Frontal cortex (tissue), 3 donors: ENCODE measurements at regions not wholly inside any gene's neighbourhood (a gene's known extent, or its start where the extent isn't known, plus 50 kb on each side); places are given as distances from the start of the nearest gene placed in this dataset.

ENCODE experiments used
- DNase-seq, 2 donors: peaks; one replicate each; pipeline ENCODE4 v3.0.0; 2012; ENCODE audit warnings: low spot score in 2 of 2
- FAIRE-seq: peaks from 2 replicates; lab custom pipeline; 2012; peaks lifted over from hg19 to GRCh38; lab: Jason Lieb, UNC
- donor health status: control.
- donor health status: control.
- donor health status: control.

DNA sequence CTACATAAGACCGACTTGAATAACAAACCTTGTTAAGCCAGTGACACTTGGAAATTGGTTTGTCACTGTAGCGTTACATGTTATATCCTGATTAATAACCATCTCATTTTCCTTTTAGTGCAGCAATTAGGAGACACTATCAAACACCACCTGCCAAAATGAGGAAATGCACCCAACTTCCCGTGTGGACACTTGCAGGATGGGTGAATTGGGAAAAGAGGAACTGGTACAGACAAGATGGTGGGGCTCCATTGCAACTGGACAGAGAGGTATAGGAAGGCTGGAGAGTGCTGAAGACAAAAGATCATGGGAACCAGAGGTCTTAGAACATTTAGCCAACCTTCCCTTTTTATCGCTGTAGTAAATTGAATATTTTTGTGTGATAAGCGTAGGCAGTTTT lies 816.3 kb upstream of the HS6ST1 start:
- FAIRE-seq (no peak), DNase-seq (no peak)

DNA sequence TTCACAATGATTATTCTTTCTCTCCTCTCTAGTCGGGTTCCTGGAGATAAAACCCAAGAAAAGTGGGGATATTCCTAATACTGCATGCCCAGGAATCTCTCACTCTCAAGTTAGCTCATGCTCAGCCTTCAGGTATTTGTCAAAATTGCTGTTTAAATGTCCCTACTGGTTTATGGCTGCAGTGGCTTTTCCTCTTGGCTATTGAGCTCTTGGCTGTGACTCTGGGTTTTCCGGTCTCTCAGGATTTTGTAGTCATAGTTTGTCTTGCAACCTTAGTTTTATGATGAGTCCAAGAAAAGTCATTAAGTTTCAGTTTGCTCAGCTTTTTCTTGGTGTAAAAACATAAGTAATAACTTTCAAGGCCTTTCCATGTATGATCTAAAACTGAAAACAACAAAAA lies 820.7 kb upstream of the HS6ST1 start:
- DNase-seq (no peak), FAIRE-seq (no peak)

DNA sequence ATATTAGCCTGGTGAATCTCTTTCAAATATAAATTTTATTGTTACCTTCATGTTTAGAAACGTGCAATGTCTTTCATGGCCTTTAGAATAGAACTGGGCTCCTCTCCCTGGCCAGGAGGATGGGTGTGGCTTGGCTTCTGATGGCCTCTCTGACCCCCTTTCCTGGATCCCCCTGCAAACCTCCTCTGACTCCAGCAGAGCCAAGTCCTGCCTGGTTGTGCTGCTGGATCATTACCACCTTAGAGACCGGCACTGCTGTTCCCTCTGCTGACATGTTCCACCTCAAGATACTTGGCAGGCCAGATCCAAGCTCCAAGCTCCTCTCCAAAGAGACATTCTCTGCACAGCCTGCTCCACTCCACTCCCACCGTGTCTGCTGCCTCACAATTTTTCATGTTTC lies 823.8 kb upstream of the HS6ST1 start:
- FAIRE-seq (no peak), DNase-seq (no peak)

DNA sequence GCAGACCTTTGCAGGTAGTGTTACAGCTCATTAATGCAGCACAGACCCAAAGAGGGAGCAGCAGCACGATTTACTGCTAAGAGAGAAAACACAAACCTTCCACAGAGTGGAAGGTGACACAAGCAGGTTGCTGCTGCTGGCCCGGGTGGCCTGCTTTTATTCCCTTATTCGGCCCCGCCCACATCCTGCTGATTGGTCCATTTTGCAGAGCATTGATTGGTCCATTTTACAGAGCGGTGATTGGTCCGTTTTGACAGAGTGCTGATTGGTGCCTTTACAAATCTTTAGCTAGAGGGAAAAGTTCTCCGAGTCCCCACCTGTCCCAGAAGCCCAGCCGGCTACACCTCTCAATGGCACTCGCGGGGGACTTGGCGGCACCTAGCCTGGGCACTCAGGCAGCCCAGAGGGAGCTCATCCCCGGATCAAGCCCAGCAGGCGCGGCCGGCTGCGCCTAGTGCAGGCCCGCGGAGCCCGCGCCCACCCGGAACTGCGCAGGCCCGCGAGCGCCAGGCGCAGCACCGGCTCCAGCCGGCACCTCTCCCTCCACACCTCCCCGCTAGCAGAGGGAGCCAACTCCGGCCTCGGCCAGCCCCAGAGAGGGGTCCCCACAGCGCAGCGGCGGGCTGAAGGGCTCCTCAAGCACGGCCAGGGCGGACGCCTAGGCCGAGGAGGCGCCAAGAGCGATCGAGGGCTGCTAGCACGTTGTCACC lies 825.6 kb upstream of the HS6ST1 start:
- FAIRE-seq, result no peak
- no peak for DNase-seq

DNA sequence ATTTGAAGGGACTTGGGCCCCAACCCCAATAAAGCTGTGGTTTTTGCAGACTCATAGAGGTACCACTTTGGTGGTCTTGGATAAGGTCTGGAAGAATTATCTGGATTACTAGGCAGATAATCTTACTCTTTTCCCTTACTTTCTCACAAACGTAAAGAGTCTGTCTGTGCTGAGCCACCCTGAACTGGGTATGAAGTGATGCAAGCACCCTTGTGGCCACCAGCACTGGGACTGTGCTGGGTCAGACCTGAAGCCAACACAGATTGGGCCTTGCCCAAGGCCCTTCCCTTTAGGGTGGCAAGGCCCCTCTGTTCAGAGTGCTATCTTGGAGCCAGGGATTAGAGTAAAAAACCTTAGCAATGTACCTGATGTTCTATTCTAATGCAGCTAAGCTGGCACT lies 827.0 kb upstream of the RAB6C start:
- DNase-seq (no peak), FAIRE-seq (no peak)

DNA sequence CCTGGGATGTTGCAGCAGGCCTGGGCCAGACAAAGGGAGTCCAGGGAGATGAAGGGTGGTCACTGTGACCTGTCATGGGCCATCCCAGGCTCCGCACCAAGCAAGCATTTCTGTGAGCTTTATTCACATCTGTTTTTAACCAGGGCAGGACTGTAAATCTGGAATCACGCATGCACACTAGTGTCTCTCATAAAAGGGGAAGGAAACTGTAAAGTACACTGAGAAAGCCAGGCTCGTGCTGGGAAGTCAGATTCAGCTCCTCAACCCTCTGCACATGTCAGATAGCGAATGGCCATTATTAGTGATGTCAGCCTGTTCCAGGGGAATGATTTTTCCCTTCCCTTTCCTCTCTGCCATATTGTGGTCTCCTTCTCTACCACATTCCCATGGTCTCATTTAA lies 818.6 kb upstream of the RAB6C start:
- no peak for DNase-seq
- FAIRE-seq, result no peak

DNA sequence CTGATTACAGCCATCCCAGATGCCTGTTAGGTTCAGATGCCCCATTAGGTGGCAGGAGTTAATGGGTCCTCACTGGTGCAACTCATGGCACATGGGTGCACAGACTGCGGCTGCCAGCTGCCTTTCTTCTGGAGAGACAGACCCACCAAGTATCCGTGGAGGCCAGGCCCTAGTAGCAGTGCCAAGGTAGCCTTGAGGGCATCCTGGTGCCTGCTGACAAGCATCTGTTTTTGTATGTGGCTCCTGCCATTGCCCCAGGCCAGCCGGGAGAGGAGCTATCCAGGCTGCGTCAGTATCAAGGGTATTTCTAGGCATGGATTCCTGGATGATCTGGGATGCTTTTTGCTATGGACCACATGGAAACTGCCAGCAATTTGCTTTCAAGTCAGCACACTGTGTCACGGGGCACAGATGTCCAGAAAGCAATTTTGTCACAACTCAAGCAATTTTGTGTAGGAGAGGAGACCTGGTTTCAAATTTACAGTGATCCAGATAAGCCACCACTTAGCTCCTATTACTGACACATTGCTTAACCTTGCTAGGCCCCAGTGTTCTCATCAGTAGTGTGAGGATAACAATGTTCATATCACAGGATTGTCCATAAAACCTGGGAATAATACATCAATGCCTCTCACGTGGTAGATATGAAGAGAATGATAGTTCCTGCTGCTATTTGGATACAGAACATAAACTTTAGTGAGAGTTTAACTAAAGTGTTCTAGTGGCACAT lies 815.1 kb upstream of the RAB6C start:
- no peak for FAIRE-seq
- no peak for DNase-seq

DNA sequence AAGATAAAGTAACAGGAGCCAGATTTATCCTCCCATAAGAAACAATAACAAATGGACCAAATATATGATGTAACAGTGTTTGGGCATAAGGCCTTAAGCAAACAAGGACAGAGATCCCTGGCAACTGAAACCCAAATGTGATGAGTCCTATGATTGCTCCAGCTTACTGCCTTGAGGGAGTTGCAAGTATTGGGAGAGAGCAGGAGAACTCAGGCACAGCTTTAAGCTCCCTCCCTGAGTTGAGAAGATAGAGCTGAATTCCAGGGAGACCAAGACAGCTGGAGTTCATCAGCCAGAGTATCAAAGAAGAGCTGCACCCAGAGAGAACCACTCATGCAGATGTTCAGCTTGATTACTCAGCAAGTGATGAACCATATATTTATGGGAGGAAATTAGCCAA lies 814.5 kb upstream of the RAB6C start:
- no peak for DNase-seq
- FAIRE-seq, result no peak

DNA sequence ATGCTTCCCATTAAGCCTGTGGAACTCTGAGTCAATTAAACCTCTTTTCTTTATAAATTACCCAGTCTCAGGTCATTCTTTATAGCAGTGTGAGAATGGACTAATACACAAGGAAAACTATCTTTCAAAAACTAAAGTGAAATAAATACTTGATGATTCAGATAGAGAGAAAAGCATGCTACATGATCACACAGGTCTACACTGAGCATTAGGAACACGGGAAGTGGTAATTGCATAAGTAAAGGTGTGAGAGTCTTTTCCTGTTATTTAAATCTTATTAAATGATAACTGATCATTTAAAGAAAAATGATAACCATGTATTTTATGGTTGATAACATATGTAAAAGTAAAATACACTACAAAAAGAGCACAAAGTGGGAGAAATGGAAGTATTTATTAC lies 812.0 kb upstream of the RAB6C start:
- no peak for DNase-seq
- no peak for FAIRE-seq

DNA sequence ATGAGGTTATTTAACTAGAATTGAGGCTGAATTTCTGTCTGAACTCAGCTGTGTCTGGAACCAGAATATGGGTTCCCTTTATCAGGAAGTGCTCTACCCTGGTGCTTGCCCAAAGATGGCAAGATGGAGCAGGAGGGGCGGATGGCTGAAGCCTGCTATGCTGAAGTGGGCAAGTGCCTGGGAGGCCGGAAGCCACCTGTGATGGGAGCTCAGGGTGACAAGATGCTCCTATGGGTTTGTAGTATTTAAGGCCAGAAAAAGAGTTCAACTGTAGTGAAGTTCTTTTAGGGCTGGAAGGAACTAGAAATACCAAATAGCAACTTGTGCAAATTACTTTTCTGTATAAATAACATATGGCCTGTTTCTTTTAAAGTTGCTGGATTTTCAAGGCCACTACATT lies 808.9 kb upstream of the RAB6C start:
- DNase-seq (no peak), FAIRE-seq (no peak)

DNA sequence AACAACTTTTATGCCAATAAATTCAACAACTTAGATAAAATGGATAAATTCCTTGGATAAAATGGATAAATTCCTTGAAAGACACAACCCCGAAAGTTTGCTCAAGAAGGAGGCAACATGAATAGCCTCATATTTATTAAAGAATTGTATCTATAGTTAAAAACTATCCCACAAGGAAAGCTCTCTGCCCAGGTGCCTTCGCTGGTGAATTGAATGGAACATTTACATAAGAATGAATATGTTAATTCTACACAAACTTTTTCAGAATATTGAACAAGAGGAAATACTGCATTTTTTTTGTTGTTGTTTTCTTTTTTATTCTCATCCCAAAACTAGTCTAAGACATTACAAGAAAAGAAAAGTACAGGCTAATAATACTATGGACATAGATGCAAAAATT lies 805.3 kb upstream of the RAB6C start:
- FAIRE-seq (no peak), DNase-seq (no peak)

DNA sequence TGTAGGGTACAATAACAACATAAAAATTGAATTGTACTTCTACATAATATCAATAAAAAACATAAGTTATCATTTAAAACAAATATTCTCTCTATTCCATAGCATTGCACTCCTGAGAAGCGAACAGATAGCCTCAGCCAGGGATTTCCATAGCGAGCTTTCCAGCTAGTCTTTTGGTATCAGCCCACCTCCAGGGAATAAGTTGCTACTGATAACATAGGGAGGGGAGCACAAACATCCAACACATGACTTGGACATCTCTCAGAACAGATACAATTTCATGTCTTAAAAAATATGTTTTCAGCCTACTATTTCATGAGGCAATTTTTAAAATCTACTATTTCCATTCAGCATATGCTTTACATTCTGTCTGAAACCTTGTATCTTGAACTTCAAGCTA lies 804.4 kb upstream of the RAB6C start:
- DNase-seq, result no peak
- FAIRE-seq, result no peak

DNA sequence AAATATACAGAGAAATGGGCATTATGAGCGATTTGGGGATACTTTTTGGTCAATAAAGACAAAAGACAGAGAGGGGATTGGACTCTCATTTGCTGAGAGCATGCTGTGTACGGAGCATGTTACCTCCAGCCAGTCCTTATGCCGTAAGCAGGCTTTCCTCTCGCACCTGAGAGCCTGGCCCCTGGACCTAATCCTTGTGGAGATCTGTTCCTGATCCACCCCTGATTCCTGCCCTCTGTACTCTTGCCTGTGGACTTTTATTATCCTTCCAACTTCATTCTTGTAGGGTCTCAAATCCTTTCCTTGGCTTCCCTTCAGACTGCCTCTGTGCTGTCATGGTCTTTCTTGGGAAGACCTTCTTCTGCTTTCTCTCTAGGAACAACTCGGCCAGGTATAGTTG lies 803.1 kb upstream of the RAB6C start:
- FAIRE-seq (no peak), DNase-seq (no peak)

DNA sequence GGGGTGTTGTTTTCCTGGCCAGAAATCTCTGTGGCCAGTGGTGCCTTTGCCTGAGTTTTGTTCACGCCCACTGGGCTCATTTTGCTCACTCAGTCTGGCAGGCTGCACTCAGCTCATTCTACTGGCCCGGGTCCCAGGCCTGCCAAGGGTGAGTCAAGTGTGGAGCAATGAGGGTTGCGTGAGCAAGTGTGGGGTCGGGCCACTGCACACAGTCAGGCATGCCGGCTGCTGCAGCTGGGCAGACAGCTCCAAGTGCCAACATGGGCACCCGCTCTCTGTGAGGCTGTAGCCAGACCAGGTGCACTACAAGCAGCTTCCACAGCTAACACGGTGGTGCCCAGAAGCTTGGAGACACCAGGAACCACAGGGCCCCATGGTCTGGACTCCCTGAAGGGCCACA lies 801.1 kb upstream of the RAB6C start:
- DNase-seq, result no peak
- no peak for FAIRE-seq

DNA sequence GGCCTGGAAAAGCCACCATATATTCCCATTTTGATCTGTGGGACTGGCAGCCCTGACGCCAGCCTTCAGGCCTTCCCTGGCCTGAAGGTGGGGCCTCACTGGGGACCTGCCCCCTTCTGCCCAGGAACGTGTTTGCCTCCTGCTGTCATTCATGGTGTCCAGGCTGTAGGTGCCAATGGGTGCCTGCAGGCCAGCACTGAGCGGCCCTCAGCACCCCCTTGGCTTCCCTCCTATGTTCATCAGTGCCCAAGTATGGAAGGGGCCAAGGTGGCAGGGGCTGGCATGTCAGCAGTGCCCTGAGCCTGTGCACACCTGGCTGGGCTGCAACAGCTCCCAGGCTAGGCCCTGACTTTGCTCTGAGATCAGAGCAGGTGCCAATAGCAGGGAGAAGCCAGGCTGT lies 800.3 kb upstream of the RAB6C start:
- FAIRE-seq, result no peak

DNA sequence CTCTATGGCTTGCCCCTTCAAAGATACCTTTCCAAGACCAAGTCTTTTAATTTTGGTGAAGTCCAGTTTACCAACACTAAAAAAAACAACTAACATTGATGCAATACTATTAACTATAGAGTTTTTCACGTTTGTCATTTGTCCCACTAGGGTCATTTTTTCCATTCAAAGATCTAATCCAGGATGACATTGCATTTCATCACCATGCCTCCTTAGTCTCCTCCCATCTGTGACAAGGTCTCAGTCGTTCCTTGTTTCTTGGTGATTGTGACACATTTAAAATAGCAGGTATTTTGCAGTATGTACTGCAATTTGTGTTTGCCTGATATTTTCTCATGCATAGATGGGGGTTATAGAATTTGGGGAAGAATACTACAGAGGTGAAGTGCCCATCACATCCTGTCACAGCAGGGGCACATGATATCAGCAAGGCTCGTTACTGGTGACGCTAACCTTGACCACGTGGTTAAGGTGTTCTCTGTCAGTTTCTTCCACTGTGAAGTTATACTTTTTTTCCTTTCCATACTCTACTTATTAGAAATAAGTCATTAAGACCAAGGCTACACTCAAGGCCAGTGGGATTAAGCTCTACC lies 799.2 kb upstream of the RAB6C start:
- no peak for FAIRE-seq
- DNase-seq, result no peak

More for the DNA sequence above, 800.3 kb upstream of the RAB6C start:
- DNase-seq, result no peak

DNA sequence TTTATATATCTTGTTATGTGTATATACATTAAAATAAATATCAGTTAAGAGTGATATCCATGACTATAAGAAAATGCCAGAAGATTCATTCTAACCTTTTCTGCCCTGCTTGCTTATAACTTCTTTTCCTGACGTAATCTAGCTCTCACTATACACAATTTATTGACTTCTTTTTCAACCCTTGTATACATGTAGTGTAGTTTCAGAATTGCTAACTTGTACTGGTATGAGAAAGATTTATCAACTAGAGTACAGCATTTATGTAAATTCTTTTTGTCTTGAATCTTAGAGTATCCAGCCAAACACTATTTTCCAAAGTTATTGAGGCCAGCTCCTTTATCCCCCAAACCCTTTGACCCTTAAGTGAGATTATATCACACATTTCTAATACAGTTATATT lies 798.0 kb upstream of the RAB6C start:
- FAIRE-seq (no peak), DNase-seq (no peak)

DNA sequence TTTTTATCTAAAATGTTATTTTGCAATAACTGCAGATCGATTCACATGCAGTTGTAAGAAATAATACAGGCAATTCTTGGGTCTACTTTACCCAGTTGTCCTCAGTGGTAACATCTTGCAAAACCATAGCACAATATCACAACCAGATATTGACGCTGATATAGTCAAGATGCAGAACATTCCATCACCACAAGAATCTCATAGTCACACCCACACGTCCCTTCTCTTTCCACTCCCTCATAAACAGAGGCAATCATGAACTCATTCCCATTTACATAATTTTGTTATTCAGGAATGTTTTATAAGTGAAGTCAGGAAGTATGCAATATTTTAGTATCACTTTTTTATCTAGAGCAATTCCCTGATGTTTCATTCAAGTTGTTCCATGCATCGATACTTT lies 797.5 kb upstream of the RAB6C start:
- DNase-seq (no peak), FAIRE-seq (no peak)

DNA sequence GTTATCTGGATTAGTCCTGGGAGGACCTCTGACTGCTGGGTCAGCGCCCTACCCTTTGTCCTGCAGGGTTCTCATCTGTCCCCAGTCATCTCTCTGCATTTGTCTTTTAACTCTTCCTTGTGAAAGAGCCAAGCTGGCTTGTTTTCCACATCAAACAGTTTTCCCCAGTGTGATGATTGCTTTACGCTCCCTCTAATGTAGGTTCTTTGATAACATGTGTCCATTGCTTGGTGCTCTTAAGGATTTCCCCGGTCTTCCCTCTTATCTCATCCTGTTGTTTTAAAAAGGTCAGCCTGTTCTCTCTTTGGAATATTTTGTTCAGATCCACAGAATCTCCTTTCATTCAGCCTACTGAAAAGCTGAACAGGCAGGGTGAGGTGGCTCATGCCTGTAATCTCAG lies 792.1 kb upstream of the RAB6C start:
- no peak for FAIRE-seq
- no peak for DNase-seq

DNA sequence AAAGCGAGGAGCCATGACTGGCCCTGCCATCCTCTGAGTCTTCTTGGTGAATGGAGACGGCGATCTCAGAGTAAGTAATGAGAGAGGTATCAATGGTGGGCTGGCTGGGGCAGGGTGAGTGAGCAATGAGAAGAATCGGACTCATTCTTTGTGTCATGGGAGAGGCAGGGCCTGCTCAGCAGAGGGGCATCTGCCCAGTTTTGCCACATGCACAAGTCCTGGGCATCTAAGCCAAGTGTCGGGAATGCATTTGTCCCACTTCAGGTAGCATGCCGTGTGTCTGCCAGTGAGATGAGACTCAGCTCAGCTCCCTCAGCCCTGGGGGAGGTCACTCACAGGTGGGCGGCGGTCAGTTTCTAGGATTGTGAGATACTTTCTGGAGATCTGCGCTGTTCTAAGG lies 791.0 kb upstream of the RAB6C start:
- FAIRE-seq (no peak), DNase-seq (no peak)

DNA sequence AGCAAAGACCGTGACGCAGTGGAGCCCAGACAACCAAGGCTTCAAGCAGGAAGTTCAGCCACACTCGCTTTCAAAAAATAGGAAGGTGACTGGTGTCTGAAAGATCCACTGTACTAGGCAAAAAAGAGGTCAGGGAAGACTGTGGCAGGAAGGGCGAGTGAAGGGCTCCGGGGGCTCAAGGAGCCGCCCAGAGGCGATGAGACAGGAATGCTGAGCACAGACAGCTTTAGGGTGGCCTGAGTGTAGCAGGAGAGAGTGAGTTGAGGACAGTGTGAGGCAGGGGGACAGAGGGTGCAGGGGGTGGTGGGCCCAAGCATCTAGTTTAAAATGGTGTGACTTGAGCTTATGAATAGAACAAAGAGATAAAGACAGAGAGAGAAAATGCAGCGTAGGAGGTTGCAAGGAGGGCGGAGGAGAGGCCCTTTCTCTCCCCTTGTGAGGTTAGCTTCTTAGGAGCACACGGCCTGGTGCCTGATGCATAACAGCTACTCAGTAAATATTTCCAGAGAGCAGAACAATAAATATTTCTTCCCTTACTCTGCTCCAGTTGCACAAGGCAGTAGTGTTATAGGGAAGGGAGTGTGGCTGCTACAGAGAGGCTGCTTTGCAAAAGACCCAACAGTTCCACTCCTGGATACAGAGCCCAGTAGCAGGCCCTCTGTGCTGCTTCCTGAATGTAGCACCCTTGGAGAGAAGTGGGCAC lies 789.7 kb upstream of the RAB6C start:
- FAIRE-seq (no peak), DNase-seq (no peak)
